Smooth muscle cell of the brain vasculature (primary cell): ENCODE measurements at regions not wholly inside any gene's neighbourhood (a gene's known extent, or its start where the extent isn't known, plus 50 kb on each side); places are given as distances from the start of the nearest gene placed in this dataset.

ENCODE experiments used
- DNase-seq: peaks from one replicate; pipeline ENCODE4 v3.0.0-alpha.2; 2012; ENCODE audit warnings: low read depth, low spot score

DNA sequence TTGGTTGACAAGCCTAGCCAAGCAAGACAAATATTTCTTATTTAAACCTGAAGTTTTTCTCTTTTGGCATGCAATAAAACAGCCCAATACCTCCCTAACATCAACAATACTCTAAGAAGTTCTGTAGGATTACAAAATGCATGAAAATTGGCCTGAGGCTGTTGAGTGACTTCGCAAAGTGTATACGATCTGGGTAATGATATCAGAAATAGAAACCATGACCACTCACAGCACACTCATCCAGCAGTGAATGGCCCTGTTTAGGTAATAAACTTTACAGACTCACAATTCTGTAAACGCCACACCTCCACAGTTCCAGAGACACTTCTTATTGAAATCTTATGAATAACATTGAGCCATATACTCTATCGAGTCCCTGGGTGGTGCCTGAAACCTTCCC lies 83.0 kb upstream of the NAALADL2 start:
- DNase-seq, result no peak

DNA sequence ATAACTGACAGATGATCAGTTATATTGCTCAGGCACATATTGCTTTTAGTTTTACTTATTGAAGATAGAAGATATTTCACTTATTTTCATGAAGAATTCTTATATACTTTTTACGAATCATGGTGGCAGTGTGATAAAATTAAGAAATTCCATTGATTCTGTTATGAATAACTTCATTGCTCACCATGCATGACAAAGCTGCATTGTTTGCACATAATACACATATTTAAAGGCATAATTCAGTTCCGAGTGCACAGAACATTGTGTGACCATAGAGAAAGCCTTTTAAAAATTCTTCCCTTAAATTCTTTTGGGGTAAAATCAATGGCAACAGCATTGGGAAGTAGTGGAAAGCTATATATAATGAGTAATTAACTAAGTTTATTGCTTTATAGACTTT lies 82.5 kb upstream of the NAALADL2 start:
- DNase-seq, result no peak

- DNase-seq, result no peak
Measured at GRCh38 chr3:174777813-174778212, 81.3 kb upstream of the NAALADL2 start.

DNA sequence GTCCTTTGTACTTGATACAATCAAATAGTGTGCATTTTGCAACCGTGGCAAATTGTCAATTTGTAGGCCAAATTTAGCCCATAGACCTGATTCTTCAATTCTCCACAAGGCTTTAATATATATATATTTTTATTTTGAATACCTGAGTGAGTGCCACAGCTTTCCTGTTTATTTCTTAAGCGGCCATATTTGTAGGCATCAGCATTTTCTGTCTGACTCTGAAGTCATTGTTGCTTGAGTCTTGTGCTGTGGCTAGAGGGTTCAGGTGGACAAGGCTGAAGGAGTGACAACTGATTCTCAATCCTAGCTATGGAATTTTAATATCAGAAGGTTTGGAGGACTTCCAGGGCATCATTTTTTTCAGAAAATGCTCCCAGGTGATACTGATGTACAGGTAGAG lies 75.6 kb upstream of the NAALADL2 start:
- no peak for DNase-seq

GRCh38 chr3:174784206-174784934 lies 74.8 kb upstream of the NAALADL2 start:
- DNase-seq, result no peak

DNA sequence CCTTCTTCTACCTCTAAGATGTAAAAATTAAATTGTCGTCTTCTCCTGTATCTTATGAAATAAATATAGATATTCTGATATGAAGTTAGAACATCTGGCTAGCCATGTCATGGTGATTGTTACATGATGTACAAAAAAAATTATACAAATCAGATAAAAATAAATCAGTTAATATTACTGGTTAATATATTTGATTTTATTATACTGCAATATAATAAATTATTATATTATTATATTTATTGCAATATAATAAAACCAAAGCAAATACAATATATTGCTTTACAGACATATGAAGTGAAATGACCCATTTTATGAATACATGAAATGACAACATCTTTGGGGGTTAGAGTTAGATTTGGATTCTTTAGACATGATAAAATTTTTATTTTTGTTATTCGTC lies 72.3 kb upstream of the NAALADL2 start:
- DNase-seq, result no peak

DNA sequence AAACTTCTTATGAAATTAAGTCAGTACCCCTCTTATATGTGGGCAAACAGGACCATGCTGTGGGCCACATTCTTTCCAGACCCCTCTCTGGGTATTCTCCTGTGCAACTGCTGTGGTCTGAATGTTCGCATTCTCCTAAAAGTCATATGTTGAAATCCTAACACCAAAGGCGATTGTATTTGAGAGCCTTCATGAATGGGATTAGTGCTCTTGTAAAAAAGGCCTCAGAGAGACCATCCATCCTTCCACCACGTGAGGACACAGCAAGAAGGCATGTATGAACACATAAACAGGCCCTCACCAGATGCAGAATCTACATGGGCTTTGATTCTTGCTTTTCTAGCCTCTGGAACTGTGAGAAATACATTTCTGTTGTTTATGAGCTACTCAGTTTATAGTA lies 68.0 kb upstream of the NAALADL2 start:
- no peak for DNase-seq

GRCh38 chr3:174792864-174793263 lies 66.3 kb upstream of the NAALADL2 start:
- DNase-seq, result no peak
